ENCODE measurements at regions not wholly inside any gene's neighbourhood (a gene's known extent, or its start where the extent isn't known, plus 50 kb on each side); places are given as distances from the start of the nearest gene placed in this dataset.

DNA sequence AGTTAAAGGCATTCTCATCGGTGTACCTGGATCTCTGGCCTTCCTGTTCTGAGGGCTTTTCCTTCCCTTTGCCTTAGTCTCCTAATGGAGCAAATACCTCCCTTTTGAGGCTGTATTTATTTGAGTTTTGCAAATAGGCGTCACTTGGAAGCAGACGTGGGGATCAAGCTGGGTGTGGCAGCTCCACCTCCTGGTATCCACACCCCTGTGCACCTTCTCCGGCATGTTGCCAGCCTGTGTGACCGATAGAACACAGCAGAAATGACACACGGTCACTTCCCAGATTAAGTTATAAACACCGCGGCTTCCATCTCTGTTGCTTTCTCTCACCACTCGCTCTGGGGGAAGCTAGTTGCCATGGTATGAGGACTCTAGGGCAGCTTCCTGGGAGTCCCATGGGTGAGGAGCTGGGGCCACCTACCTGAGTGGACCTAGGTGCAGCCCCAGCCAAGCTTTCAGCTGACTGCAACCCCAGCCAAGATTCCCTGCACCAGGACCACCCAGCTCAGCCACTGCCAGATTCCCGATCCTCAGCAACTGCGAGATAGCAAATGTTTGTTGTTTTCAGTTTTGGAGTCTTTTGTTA is 214.4 kb upstream of the MVB12B start:
- TF ChIP-seq EZH2 (IDR thresholded peaks at IDR 0.05) (no peak), POLR2AphosphoS5 (IDR thresholded peaks at IDR 0.05; ENCODE audit: borderline replicate concordance, low read depth, low read length) (no peak)

All from SK-N-MC (cell line).